ENCODE measurements at regions not wholly inside any gene's neighbourhood (a gene's known extent, or its start where the extent isn't known, plus 50 kb on each side); places are given as distances from the start of the nearest gene placed in this dataset.

DNA sequence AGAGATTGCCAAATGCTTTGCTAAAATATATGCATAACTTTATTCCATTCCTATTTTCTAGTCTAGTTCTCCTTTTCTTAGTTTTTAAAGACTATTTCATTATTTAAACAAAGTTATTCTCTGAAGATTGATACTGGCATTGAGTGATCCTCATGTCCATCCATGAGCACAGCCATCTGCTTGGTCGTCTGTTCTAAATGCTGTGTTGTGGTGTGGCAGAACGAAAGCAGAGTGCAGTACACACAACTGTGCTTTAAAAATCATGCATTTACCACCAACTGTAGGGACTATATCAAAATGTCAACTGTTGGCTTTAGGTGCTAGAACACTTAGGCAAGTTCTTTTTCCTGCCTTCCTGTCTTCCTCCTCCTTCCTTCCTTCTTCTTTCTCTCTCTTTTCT, 226.6 kb downstream of the ACKR3 start (continued):
- TF ChIP-seq, protein P1, sequence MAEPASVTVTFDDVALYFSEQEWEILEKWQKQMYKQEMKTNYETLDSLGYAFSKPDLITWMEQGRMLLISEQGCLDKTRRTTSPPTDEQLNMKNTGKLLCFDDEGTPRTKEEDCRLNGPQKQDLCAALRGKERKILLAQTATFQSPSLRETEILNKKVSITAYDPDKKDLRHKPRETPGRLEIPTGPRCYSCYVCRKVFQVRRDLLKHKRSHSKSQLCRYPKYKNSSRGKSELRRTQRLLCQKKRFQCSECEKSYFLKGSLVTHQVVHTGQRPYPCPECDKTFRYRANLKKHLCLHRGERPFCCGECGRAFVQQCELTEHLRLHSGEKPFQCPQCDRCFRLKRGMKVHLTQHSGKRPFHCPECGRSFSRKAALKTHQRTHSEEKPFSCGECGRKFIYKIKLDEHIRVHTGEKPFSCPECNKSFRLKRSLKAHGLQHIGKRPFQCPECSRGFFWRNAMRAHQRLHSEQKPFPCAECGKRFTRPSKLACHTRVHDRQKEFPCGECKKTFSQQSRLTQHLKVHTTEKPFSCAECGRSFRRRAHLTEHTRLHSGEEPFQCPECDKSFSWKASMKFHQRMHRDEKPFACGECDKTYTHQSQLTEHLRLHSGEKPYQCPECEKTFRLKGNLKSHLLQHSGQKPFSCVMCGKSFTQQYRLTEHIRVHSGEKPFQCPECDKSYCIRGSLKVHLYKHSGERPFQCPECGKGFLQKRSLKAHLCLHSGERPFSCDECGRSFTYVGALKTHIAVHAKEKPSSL (CRISPR knock-in tag; conservative IDR thresholded peaks at IDR 0.05), result no peak

DNA sequence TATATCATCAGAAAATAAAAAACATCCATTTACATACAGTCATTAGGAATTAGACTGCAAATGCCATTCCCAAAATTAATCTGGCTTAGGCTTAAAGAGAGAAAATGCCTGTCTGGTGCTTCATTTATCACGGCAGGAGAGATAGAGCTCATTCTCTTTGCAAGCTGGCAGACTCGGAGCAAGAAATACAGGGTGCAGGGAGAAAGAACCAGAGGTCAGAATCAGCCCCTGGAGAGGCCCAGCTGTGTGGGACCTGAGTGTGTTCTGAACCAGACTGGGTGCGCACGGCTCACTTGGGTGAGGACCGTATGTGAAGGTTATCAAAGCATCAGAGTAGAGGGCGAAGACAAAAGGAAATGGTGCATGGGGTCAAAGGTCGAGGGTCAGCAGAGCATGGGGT, 227.8 kb downstream of the ACKR3 start:
- ATAC-seq, result no peak
- Mint-ChIP-seq H3K4me3 (no peak overlapping the region), H3K27ac (no peak overlapping the region), H3K4me1 (peaks cover 11% of the 10 kb centered on the region), H3K36me3 (no peaks in the 10 kb centered on the region), H3K9me3 (peaks cover 18% of the 10 kb centered on the region), H3K27me3 (ENCODE audit: low read depth) (peaks cover 5% of the 10 kb centered on the region)
- no peak for DNase-seq (ENCODE audit: low spot score)
- ChIA-PET POLR2A (no interaction called here), CTCF (no interaction called here)
- TF ChIP-seq OVOL2 (CRISPR knock-in tag; IDR thresholded peaks at IDR 0.05; ENCODE audit: borderline replicate concordance) (no peak), ZNF396 (CRISPR knock-in tag; IDR thresholded peaks at IDR 0.05; ENCODE audit: borderline replicate concordance) (no peak), NFE2L1 (CRISPR knock-in tag; IDR thresholded peaks at IDR 0.05) (no peak), ELF4 (CRISPR knock-in tag; IDR thresholded peaks at IDR 0.05; ENCODE audit: low read depth) (no peak), JAZF1 (CRISPR knock-in tag; IDR thresholded peaks at IDR 0.05) (no peak), MYBL2 (CRISPR knock-in tag; IDR thresholded peaks at IDR 0.05) (no peak)
- TF ChIP-seq, protein P2, sequence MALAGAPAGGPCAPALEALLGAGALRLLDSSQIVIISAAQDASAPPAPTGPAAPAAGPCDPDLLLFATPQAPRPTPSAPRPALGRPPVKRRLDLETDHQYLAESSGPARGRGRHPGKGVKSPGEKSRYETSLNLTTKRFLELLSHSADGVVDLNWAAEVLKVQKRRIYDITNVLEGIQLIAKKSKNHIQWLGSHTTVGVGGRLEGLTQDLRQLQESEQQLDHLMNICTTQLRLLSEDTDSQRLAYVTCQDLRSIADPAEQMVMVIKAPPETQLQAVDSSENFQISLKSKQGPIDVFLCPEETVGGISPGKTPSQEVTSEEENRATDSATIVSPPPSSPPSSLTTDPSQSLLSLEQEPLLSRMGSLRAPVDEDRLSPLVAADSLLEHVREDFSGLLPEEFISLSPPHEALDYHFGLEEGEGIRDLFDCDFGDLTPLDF (CRISPR knock-in tag; IDR thresholded peaks at IDR 0.05), result no peak
- TF ChIP-seq, protein P3, sequence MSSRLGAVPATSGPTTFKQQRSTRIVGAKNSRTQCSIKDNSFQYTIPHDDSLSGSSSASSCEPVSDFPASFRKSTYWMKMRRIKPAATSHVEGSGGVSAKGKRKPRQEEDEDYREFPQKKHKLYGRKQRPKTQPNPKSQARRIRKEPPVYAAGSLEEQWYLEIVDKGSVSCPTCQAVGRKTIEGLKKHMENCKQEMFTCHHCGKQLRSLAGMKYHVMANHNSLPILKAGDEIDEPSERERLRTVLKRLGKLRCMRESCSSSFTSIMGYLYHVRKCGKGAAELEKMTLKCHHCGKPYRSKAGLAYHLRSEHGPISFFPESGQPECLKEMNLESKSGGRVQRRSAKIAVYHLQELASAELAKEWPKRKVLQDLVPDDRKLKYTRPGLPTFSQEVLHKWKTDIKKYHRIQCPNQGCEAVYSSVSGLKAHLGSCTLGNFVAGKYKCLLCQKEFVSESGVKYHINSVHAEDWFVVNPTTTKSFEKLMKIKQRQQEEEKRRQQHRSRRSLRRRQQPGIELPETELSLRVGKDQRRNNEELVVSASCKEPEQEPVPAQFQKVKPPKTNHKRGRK (CRISPR knock-in tag; IDR thresholded peaks at IDR 0.05; ENCODE audit: borderline replicate concordance), result no peak
- TF ChIP-seq, protein P4, sequence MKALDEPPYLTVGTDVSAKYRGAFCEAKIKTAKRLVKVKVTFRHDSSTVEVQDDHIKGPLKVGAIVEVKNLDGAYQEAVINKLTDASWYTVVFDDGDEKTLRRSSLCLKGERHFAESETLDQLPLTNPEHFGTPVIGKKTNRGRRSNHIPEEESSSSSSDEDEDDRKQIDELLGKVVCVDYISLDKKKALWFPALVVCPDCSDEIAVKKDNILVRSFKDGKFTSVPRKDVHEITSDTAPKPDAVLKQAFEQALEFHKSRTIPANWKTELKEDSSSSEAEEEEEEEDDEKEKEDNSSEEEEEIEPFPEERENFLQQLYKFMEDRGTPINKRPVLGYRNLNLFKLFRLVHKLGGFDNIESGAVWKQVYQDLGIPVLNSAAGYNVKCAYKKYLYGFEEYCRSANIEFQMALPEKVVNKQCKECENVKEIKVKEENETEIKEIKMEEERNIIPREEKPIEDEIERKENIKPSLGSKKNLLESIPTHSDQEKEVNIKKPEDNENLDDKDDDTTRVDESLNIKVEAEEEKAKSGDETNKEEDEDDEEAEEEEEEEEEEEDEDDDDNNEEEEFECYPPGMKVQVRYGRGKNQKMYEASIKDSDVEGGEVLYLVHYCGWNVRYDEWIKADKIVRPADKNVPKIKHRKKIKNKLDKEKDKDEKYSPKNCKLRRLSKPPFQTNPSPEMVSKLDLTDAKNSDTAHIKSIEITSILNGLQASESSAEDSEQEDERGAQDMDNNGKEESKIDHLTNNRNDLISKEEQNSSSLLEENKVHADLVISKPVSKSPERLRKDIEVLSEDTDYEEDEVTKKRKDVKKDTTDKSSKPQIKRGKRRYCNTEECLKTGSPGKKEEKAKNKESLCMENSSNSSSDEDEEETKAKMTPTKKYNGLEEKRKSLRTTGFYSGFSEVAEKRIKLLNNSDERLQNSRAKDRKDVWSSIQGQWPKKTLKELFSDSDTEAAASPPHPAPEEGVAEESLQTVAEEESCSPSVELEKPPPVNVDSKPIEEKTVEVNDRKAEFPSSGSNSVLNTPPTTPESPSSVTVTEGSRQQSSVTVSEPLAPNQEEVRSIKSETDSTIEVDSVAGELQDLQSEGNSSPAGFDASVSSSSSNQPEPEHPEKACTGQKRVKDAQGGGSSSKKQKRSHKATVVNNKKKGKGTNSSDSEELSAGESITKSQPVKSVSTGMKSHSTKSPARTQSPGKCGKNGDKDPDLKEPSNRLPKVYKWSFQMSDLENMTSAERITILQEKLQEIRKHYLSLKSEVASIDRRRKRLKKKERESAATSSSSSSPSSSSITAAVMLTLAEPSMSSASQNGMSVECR (CRISPR knock-in tag; IDR thresholded peaks at IDR 0.05; ENCODE audit: borderline replicate concordance), result no peak
- TF ChIP-seq, protein P5, sequence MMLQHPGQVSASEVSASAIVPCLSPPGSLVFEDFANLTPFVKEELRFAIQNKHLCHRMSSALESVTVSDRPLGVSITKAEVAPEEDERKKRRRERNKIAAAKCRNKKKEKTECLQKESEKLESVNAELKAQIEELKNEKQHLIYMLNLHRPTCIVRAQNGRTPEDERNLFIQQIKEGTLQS (CRISPR knock-in tag; conservative IDR thresholded peaks at IDR 0.05), result no peak

DNA sequence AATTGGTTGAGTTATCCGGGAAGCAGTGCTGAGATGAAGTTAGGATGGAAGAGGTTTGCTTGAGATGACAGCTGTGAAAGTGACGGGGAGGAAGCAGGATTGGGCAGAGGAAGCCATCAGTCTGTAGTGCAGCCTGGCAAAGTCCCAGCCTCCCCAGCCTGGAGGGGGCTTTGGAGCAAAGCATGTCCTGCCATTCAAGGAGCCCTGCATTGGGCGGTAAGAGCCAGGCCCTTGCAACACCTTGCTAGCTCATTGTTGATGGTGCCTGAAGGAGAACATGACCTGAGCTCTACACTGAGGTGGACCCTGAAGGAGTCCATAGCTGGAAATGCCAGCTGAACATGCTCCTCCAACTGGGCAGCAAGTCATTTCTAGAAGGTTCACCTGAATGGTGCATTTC, 228.9 kb downstream of the ACKR3 start:
- no peak overlapping the region for H3K27ac Mint-ChIP-seq
- no peak overlapping the region for H3K4me3 Mint-ChIP-seq
- no peaks in the 10 kb centered on the region for H3K36me3 Mint-ChIP-seq
- peaks cover 9% of the 10 kb centered on the region for H3K4me1 Mint-ChIP-seq
- DNase-seq (ENCODE audit: low spot score) (no peak), ATAC-seq (no peak)
- ChIA-PET CTCF (no interaction called here), POLR2A (no interaction called here)
- peaks cover 5% of the 10 kb centered on the region for H3K27me3 Mint-ChIP-seq (ENCODE audit: low read depth)
- peaks cover 18% of the 10 kb centered on the region for H3K9me3 Mint-ChIP-seq
- no peak for TF ChIP-seq SMAD4 (CRISPR knock-in tag; IDR thresholded peaks at IDR 0.05)
- no peak for TF ChIP-seq PRRX2 (CRISPR knock-in tag; IDR thresholded peaks at IDR 0.05)
- TF ChIP-seq, protein P3 (CRISPR knock-in tag; IDR thresholded peaks at IDR 0.05; ENCODE audit: borderline replicate concordance), result no peak
- TF ChIP-seq, protein P6, sequence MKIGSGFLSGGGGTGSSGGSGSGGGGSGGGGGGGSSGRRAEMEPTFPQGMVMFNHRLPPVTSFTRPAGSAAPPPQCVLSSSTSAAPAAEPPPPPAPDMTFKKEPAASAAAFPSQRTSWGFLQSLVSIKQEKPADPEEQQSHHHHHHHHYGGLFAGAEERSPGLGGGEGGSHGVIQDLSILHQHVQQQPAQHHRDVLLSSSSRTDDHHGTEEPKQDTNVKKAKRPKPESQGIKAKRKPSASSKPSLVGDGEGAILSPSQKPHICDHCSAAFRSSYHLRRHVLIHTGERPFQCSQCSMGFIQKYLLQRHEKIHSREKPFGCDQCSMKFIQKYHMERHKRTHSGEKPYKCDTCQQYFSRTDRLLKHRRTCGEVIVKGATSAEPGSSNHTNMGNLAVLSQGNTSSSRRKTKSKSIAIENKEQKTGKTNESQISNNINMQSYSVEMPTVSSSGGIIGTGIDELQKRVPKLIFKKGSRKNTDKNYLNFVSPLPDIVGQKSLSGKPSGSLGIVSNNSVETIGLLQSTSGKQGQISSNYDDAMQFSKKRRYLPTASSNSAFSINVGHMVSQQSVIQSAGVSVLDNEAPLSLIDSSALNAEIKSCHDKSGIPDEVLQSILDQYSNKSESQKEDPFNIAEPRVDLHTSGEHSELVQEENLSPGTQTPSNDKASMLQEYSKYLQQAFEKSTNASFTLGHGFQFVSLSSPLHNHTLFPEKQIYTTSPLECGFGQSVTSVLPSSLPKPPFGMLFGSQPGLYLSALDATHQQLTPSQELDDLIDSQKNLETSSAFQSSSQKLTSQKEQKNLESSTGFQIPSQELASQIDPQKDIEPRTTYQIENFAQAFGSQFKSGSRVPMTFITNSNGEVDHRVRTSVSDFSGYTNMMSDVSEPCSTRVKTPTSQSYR (CRISPR knock-in tag; IDR thresholded peaks at IDR 0.05), result no peak
- TF ChIP-seq CBFB (CRISPR knock-in tag; IDR thresholded peaks at IDR 0.05; ENCODE audit: low read depth), result no peak
- TF ChIP-seq JAZF1 (CRISPR knock-in tag; IDR thresholded peaks at IDR 0.05), result no peak
- no peak for TF ChIP-seq NR2C2 (CRISPR knock-in tag; IDR thresholded peaks at IDR 0.05)
